ENCODE measurements at regions not wholly inside any gene's neighbourhood (a gene's known extent, or its start where the extent isn't known, plus 50 kb on each side); places are given as distances from the start of the nearest gene placed in this dataset.

DNA sequence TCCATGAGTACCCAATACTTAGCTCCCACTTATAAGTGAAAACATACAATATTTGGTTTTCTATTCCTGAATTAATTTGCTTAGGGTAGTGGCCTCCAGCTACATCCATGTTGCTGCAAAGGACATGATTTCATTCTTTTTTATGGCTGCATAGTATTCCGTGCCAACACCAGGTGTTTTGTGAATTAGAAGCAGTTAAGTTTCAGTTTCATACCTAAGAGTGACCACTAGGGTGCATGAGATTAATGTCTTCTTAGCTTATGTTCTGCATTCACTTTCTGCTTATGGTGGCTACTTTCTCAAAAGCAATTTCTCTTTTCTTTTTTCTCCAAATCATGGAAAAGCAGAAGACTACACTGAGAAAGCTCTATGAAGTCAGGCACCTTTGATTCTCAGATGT, 65.1 kb upstream of the VSTM2A start:
- TF ChIP-seq NPAS2 (CRISPR knock-in tag; IDR thresholded peaks at IDR 0.05; ENCODE audit: borderline replicate concordance) (no peak), POLR2A (IDR thresholded peaks at IDR 0.05; ENCODE audit: low read length) (no peak), FOSL2 (IDR thresholded peaks at IDR 0.05) (no peak), FOSL2 (CRISPR knock-in tag; IDR thresholded peaks at IDR 0.05) (no peak), RAD21 (conservative IDR thresholded peaks at IDR 0.05 in 1 of 2, IDR thresholded peaks at IDR 0.05 in 1 of 2) (no peak), ESRRA (IDR thresholded peaks at IDR 0.05; ENCODE audit: borderline replicate concordance, low read length) (no peak)
- TF ChIP-seq, protein P1, sequence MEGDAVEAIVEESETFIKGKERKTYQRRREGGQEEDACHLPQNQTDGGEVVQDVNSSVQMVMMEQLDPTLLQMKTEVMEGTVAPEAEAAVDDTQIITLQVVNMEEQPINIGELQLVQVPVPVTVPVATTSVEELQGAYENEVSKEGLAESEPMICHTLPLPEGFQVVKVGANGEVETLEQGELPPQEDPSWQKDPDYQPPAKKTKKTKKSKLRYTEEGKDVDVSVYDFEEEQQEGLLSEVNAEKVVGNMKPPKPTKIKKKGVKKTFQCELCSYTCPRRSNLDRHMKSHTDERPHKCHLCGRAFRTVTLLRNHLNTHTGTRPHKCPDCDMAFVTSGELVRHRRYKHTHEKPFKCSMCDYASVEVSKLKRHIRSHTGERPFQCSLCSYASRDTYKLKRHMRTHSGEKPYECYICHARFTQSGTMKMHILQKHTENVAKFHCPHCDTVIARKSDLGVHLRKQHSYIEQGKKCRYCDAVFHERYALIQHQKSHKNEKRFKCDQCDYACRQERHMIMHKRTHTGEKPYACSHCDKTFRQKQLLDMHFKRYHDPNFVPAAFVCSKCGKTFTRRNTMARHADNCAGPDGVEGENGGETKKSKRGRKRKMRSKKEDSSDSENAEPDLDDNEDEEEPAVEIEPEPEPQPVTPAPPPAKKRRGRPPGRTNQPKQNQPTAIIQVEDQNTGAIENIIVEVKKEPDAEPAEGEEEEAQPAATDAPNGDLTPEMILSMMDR (IDR thresholded peaks at IDR 0.05): no peak
